ENCODE measurements at regions not wholly inside any gene's neighbourhood (a gene's known extent, or its start where the extent isn't known, plus 50 kb on each side); places are given as distances from the start of the nearest gene placed in this dataset.

GRCh38 chr6:112804638-112805330 lies 457.7 kb downstream of the RFPL4B start:
- Histone ChIP-seq H3K4me1 (ENCODE audit: control insufficient read depth in 2 of 2, insufficient read depth in 2 of 2, low read length in 2 of 2) (no peaks in the 10 kb centered on the region), H3K27me3 (ENCODE audit: control insufficient read depth in 2 of 2, insufficient read depth in 1 of 2, low read length in 1 of 2) (no peaks in the 10 kb centered on the region), H3K4me3 (ENCODE audit: low read length in 2 of 2) (no peak overlapping the region), H3K36me3 (ENCODE audit: control insufficient read depth in 2 of 2, insufficient read depth in 2 of 2, low read length in 1 of 2) (no peaks in the 10 kb centered on the region), H3K27ac (ENCODE audit: low read depth in 1 of 2, low read length in 1 of 2) (no peak overlapping the region), H3K9me3 (ENCODE audit: control insufficient read depth in 2 of 2, insufficient read depth in 1 of 2, low read length in 1 of 2) (no peaks in the 10 kb centered on the region)
- 95% methylated on average over 6 of the region's 6 CpGs for WGBS
- no peak for DNase-seq (ENCODE audit: low read depth in 6 of 9, low spot score in 9 of 9)

- DNase-seq (ENCODE audit: low read depth in 6 of 9, low spot score in 9 of 9): no peak
- WGBS: 95% methylated on average over 4 of the region's 4 CpGs
- H3K9me3 ChIP-seq (ENCODE audit: control insufficient read depth in 2 of 2, insufficient read depth in 1 of 2, low read length in 1 of 2): no peaks in the 10 kb centered on the region
- no peaks in the 10 kb centered on the region for H3K36me3 ChIP-seq (ENCODE audit: control insufficient read depth in 2 of 2, insufficient read depth in 2 of 2, low read length in 1 of 2)
- no peak overlapping the region for H3K27ac ChIP-seq (ENCODE audit: low read depth in 1 of 2, low read length in 1 of 2)
- H3K27me3 ChIP-seq (ENCODE audit: control insufficient read depth in 2 of 2, insufficient read depth in 1 of 2, low read length in 1 of 2): no peaks in the 10 kb centered on the region
- H3K4me3 ChIP-seq (ENCODE audit: low read length in 2 of 2): no peak overlapping the region
- H3K4me1 ChIP-seq (ENCODE audit: control insufficient read depth in 2 of 2, insufficient read depth in 2 of 2, low read length in 2 of 2): no peaks in the 10 kb centered on the region
These were observed 459.2 kb downstream of the RFPL4B start for GRCh38 chr6:112806163-112806865.

- WGBS: 55% methylated on average over 1 of the region's 1 CpG
- Histone ChIP-seq H3K4me3 (ENCODE audit: low read length in 2 of 2) (no peak overlapping the region), H3K27me3 (ENCODE audit: control insufficient read depth in 2 of 2, insufficient read depth in 1 of 2, low read length in 1 of 2) (no peaks in the 10 kb centered on the region)
These were observed 474.3 kb downstream of the RFPL4B start for GRCh38 chr6:112821476-112821875.

GRCh38 chr6:112822769-112823168 lies 475.6 kb downstream of the RFPL4B start:
- WGBS: 92% methylated on average over 2 of the region's 2 CpGs
- Histone ChIP-seq H3K27me3 (ENCODE audit: control insufficient read depth in 2 of 2, insufficient read depth in 1 of 2, low read length in 1 of 2) (no peaks in the 10 kb centered on the region), H3K27ac (ENCODE audit: low read depth in 1 of 2, low read length in 1 of 2) (no peak overlapping the region)

More at GRCh38 chr6:112821476-112821875, 474.3 kb downstream of the RFPL4B start:
- Histone ChIP-seq H3K9me3 (ENCODE audit: control insufficient read depth in 2 of 2, insufficient read depth in 1 of 2, low read length in 1 of 2) (no peaks in the 10 kb centered on the region), H3K36me3 (ENCODE audit: control insufficient read depth in 2 of 2, insufficient read depth in 2 of 2, low read length in 1 of 2) (no peaks in the 10 kb centered on the region), H3K4me1 (ENCODE audit: control insufficient read depth in 2 of 2, insufficient read depth in 2 of 2, low read length in 2 of 2) (no peaks in the 10 kb centered on the region), H3K27ac (ENCODE audit: low read depth in 1 of 2, low read length in 1 of 2) (no peak overlapping the region)
- no peak for DNase-seq (ENCODE audit: low read depth in 6 of 9, low spot score in 9 of 9)

GRCh38 chr6:112827793-112828192 lies 480.7 kb downstream of the RFPL4B start:
- Histone ChIP-seq H3K36me3 (ENCODE audit: control insufficient read depth in 2 of 2, insufficient read depth in 2 of 2, low read length in 1 of 2) (no peaks in the 10 kb centered on the region), H3K4me1 (ENCODE audit: control insufficient read depth in 2 of 2, insufficient read depth in 2 of 2, low read length in 2 of 2) (no peaks in the 10 kb centered on the region), H3K4me3 (ENCODE audit: low read length in 2 of 2) (no peak overlapping the region), H3K27ac (ENCODE audit: low read depth in 1 of 2, low read length in 1 of 2) (no peak overlapping the region), H3K9me3 (ENCODE audit: control insufficient read depth in 2 of 2, insufficient read depth in 1 of 2, low read length in 1 of 2) (no peaks in the 10 kb centered on the region), H3K27me3 (ENCODE audit: control insufficient read depth in 2 of 2, insufficient read depth in 1 of 2, low read length in 1 of 2) (no peaks in the 10 kb centered on the region)
- DNase-seq (ENCODE audit: low read depth in 6 of 9, low spot score in 9 of 9): peak in 1 of 9 donors; percentile 2
- WGBS: 42% methylated on average over 2 of the region's 2 CpGs

More at GRCh38 chr6:112822769-112823168, 475.6 kb downstream of the RFPL4B start:
- DNase-seq (ENCODE audit: low read depth in 6 of 9, low spot score in 9 of 9): no peak
- H3K4me3 ChIP-seq (ENCODE audit: low read length in 2 of 2): no peak overlapping the region
- no peaks in the 10 kb centered on the region for H3K9me3 ChIP-seq (ENCODE audit: control insufficient read depth in 2 of 2, insufficient read depth in 1 of 2, low read length in 1 of 2)
- no peaks in the 10 kb centered on the region for H3K36me3 ChIP-seq (ENCODE audit: control insufficient read depth in 2 of 2, insufficient read depth in 2 of 2, low read length in 1 of 2)
- H3K4me1 ChIP-seq (ENCODE audit: control insufficient read depth in 2 of 2, insufficient read depth in 2 of 2, low read length in 2 of 2): no peaks in the 10 kb centered on the region

- Histone ChIP-seq H3K27ac (ENCODE audit: low read depth in 1 of 2, low read length in 1 of 2) (no peak overlapping the region), H3K36me3 (ENCODE audit: control insufficient read depth in 2 of 2, insufficient read depth in 2 of 2, low read length in 1 of 2) (no peaks in the 10 kb centered on the region), H3K27me3 (ENCODE audit: control insufficient read depth in 2 of 2, insufficient read depth in 1 of 2, low read length in 1 of 2) (no peaks in the 10 kb centered on the region), H3K4me1 (ENCODE audit: control insufficient read depth in 2 of 2, insufficient read depth in 2 of 2, low read length in 2 of 2) (no peaks in the 10 kb centered on the region), H3K9me3 (ENCODE audit: control insufficient read depth in 2 of 2, insufficient read depth in 1 of 2, low read length in 1 of 2) (no peaks in the 10 kb centered on the region), H3K4me3 (ENCODE audit: low read length in 2 of 2) (no peak overlapping the region)
- WGBS: 82% methylated on average over 1 of the region's 1 CpG
- DNase-seq (ENCODE audit: low read depth in 6 of 9, low spot score in 9 of 9): no peak
These were observed 483.9 kb downstream of the RFPL4B start for GRCh38 chr6:112831022-112831421.

GRCh38 chr6:112833581-112834131 lies 486.5 kb downstream of the RFPL4B start:
- DNase-seq (ENCODE audit: low read depth in 6 of 9, low spot score in 9 of 9): peak in 1 of 9 donors; percentile 12
- Histone ChIP-seq H3K4me3 (ENCODE audit: low read length in 2 of 2) (no peak overlapping the region), H3K27me3 (ENCODE audit: control insufficient read depth in 2 of 2, insufficient read depth in 1 of 2, low read length in 1 of 2) (no peaks in the 10 kb centered on the region), H3K27ac (ENCODE audit: low read depth in 1 of 2, low read length in 1 of 2) (no peak overlapping the region), H3K9me3 (ENCODE audit: control insufficient read depth in 2 of 2, insufficient read depth in 1 of 2, low read length in 1 of 2) (no peaks in the 10 kb centered on the region), H3K4me1 (ENCODE audit: control insufficient read depth in 2 of 2, insufficient read depth in 2 of 2, low read length in 2 of 2) (no peaks in the 10 kb centered on the region), H3K36me3 (ENCODE audit: control insufficient read depth in 2 of 2, insufficient read depth in 2 of 2, low read length in 1 of 2) (no peaks in the 10 kb centered on the region)
- 93% methylated on average over 4 of the region's 4 CpGs for WGBS

GRCh38 chr6:112835078-112835477 lies 487.9 kb downstream of the RFPL4B start:
- no peak for DNase-seq (ENCODE audit: low read depth in 6 of 9, low spot score in 9 of 9)
- no peaks in the 10 kb centered on the region for H3K9me3 ChIP-seq (ENCODE audit: control insufficient read depth in 2 of 2, insufficient read depth in 1 of 2, low read length in 1 of 2)
- H3K4me1 ChIP-seq (ENCODE audit: control insufficient read depth in 2 of 2, insufficient read depth in 2 of 2, low read length in 2 of 2): no peaks in the 10 kb centered on the region
- H3K27ac ChIP-seq (ENCODE audit: low read depth in 1 of 2, low read length in 1 of 2): no peak overlapping the region
- no peaks in the 10 kb centered on the region for H3K27me3 ChIP-seq (ENCODE audit: control insufficient read depth in 2 of 2, insufficient read depth in 1 of 2, low read length in 1 of 2)
- 95% methylated on average over 3 of the region's 3 CpGs for WGBS
- no peak overlapping the region for H3K4me3 ChIP-seq (ENCODE audit: low read length in 2 of 2)
- no peaks in the 10 kb centered on the region for H3K36me3 ChIP-seq (ENCODE audit: control insufficient read depth in 2 of 2, insufficient read depth in 2 of 2, low read length in 1 of 2)

GRCh38 chr6:112839525-112839961 lies 492.4 kb downstream of the RFPL4B start:
- Histone ChIP-seq H3K27me3 (ENCODE audit: control insufficient read depth in 2 of 2, insufficient read depth in 1 of 2, low read length in 1 of 2) (no peaks in the 10 kb centered on the region), H3K4me1 (ENCODE audit: control insufficient read depth in 2 of 2, insufficient read depth in 2 of 2, low read length in 2 of 2) (no peaks in the 10 kb centered on the region), H3K36me3 (ENCODE audit: control insufficient read depth in 2 of 2, insufficient read depth in 2 of 2, low read length in 1 of 2) (no peaks in the 10 kb centered on the region), H3K9me3 (ENCODE audit: control insufficient read depth in 2 of 2, insufficient read depth in 1 of 2, low read length in 1 of 2) (no peaks in the 10 kb centered on the region), H3K27ac (ENCODE audit: low read depth in 1 of 2, low read length in 1 of 2) (no peak overlapping the region), H3K4me3 (ENCODE audit: low read length in 2 of 2) (no peak overlapping the region)
- DNase-seq (ENCODE audit: low read depth in 6 of 9, low spot score in 9 of 9): no peak

Measured in thymus (tissue), 11 donors.